ENCODE measurements at regions not wholly inside any gene's neighbourhood (a gene's known extent, or its start where the extent isn't known, plus 50 kb on each side); places are given as distances from the start of the nearest gene placed in this dataset.

DNA sequence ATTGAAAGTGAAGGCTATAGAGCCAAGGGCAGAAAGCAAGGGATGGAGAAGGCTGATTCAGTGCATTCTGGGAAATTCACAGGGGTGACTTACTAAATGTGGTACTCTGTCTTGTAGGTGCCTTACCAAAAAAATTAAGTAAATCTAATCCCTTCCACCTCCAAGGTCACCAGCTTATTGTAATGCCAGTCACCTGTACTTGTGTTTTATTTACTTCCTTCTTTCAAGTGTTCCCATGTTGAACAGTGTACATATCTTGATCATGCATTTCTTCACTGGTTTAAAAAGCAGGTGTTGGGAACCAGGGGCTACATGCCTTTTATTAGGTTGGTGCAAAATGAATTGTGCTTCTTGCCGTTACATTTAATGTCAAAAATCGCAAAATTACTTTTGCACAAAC lies 137.0 kb upstream of the ARHGAP28 start:
- CTCF ChIA-PET: no interaction called here
- DNase-seq: no peak
- Mint-ChIP-seq H3K9me3 (ENCODE audit: unreplicated experiment) (no peaks in the 10 kb centered on the region), H3K27me3 (ENCODE audit: insufficient read depth, unreplicated experiment) (no peaks in the 10 kb centered on the region), H3K36me3 (ENCODE audit: insufficient read depth, unreplicated experiment) (no peaks in the 10 kb centered on the region), H3K27ac (ENCODE audit: unreplicated experiment) (no peak overlapping the region), H3K4me1 (ENCODE audit: low read depth, unreplicated experiment) (no peaks in the 10 kb centered on the region), H3K4me3 (ENCODE audit: unreplicated experiment) (no peak overlapping the region)
- no peaks in the 10 kb centered on the region for H3K9me3 ChIP-seq
- intact Hi-C loops (cut with micrococcal nuclease; ENCODE audit: unreplicated experiment): no loop called here
- peaks cover 17% of the 10 kb centered on the region; the same call in 1 of the 2 replicates for H3K4me1 ChIP-seq
- H3K4me3 ChIP-seq (ENCODE audit: low read depth, low read length): no peak overlapping the region
- POLR2A ChIA-PET: no interaction called here
- no TSS peak for BruUV-seq (replicated peaks)
- no peaks in the 10 kb centered on the region for H3K36me3 ChIP-seq (ENCODE audit: control insufficient read depth, insufficient read depth, low read length)
- TF ChIP-seq, protein P1, sequence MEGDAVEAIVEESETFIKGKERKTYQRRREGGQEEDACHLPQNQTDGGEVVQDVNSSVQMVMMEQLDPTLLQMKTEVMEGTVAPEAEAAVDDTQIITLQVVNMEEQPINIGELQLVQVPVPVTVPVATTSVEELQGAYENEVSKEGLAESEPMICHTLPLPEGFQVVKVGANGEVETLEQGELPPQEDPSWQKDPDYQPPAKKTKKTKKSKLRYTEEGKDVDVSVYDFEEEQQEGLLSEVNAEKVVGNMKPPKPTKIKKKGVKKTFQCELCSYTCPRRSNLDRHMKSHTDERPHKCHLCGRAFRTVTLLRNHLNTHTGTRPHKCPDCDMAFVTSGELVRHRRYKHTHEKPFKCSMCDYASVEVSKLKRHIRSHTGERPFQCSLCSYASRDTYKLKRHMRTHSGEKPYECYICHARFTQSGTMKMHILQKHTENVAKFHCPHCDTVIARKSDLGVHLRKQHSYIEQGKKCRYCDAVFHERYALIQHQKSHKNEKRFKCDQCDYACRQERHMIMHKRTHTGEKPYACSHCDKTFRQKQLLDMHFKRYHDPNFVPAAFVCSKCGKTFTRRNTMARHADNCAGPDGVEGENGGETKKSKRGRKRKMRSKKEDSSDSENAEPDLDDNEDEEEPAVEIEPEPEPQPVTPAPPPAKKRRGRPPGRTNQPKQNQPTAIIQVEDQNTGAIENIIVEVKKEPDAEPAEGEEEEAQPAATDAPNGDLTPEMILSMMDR (IDR thresholded peaks at IDR 0.05; ENCODE audit: insufficient read depth in 1 of 2, low read depth in 1 of 2, low read length in 1 of 2, severe bottlenecking in 1 of 2, unreplicated experiment in 1 of 2): no peak
- H3K27me3 ChIP-seq (replicated peaks; ENCODE audit: control insufficient read depth, insufficient read depth, low read length): no peaks in the 10 kb centered on the region

GRCh38 chr18:6593142-6593885 lies 136.2 kb upstream of the ARHGAP28 start:
- H3K36me3 Mint-ChIP-seq (ENCODE audit: insufficient read depth, unreplicated experiment): no peaks in the 10 kb centered on the region
- BruUV-seq (replicated peaks): no TSS peak
- TF ChIP-seq, protein P1 (IDR thresholded peaks at IDR 0.05; ENCODE audit: insufficient read depth in 1 of 2, low read depth in 1 of 2, low read length in 1 of 2, severe bottlenecking in 1 of 2, unreplicated experiment in 1 of 2): no peak
- H3K4me3 Mint-ChIP-seq (ENCODE audit: unreplicated experiment): no peak overlapping the region
- ChIA-PET CTCF (no interaction called here), POLR2A (no interaction called here)
- no peak overlapping the region for H3K4me3 ChIP-seq (ENCODE audit: low read depth, low read length)
- intact Hi-C loops (cut with micrococcal nuclease; ENCODE audit: unreplicated experiment): no loop called here
- no peaks in the 10 kb centered on the region for H3K27me3 ChIP-seq (replicated peaks; ENCODE audit: control insufficient read depth, insufficient read depth, low read length)
- no peak overlapping the region for H3K27ac Mint-ChIP-seq (ENCODE audit: unreplicated experiment)
- no peaks in the 10 kb centered on the region for H3K9me3 ChIP-seq
- no peaks in the 10 kb centered on the region for H3K36me3 ChIP-seq (ENCODE audit: control insufficient read depth, insufficient read depth, low read length)
- H3K27me3 Mint-ChIP-seq (ENCODE audit: insufficient read depth, unreplicated experiment): no peaks in the 10 kb centered on the region
- H3K4me1 ChIP-seq: peaks cover 21% of the 10 kb centered on the region; the same call in 1 of the 2 replicates
- H3K9me3 Mint-ChIP-seq (ENCODE audit: unreplicated experiment): no peaks in the 10 kb centered on the region
- DNase-seq: no peak
- H3K4me1 Mint-ChIP-seq (ENCODE audit: low read depth, unreplicated experiment): peaks cover 5% of the 10 kb centered on the region

- Mint-ChIP-seq H3K4me3 (ENCODE audit: unreplicated experiment) (no peak overlapping the region), H3K27ac (ENCODE audit: unreplicated experiment) (no peak overlapping the region), H3K9me3 (ENCODE audit: unreplicated experiment) (no peaks in the 10 kb centered on the region), H3K27me3 (ENCODE audit: insufficient read depth, unreplicated experiment) (no peaks in the 10 kb centered on the region), H3K4me1 (ENCODE audit: low read depth, unreplicated experiment) (peaks cover 5% of the 10 kb centered on the region), H3K36me3 (ENCODE audit: insufficient read depth, unreplicated experiment) (no peaks in the 10 kb centered on the region)
- no TSS peak for BruUV-seq (replicated peaks)
- no peak for DNase-seq
- Histone ChIP-seq H3K27me3 (replicated peaks; ENCODE audit: control insufficient read depth, insufficient read depth, low read length) (no peaks in the 10 kb centered on the region), H3K4me1 (peaks cover 18% of the 10 kb centered on the region; the same call in 1 of the 2 replicates), H3K9me3 (no peaks in the 10 kb centered on the region), H3K36me3 (ENCODE audit: control insufficient read depth, insufficient read depth, low read length) (no peaks in the 10 kb centered on the region), H3K4me3 (ENCODE audit: low read depth, low read length) (no peak overlapping the region)
- ChIA-PET POLR2A (no interaction called here), CTCF (no interaction called here)
- TF ChIP-seq, protein P1 (IDR thresholded peaks at IDR 0.05; ENCODE audit: insufficient read depth in 1 of 2, low read depth in 1 of 2, low read length in 1 of 2, severe bottlenecking in 1 of 2, unreplicated experiment in 1 of 2): no peak
- intact Hi-C loops (cut with micrococcal nuclease; ENCODE audit: unreplicated experiment): no loop called here
Observed at GRCh38 chr18:6595666-6596065, 133.8 kb upstream of the ARHGAP28 start.

Measured in Caco-2 (cell line).